ENCODE measurements at regions not wholly inside any gene's neighbourhood (a gene's known extent, or its start where the extent isn't known, plus 50 kb on each side); places are given as distances from the start of the nearest gene placed in this dataset.

GRCh38 chr6:133629970-133630369 is 258.9 kb upstream of the TCF21 start:
- no peak for DNase-seq (ENCODE audit: low read depth, low spot score)
- Histone ChIP-seq H2AFZ (ENCODE audit: low read depth, low read length) (no peak overlapping the region), H3K9me1 (replicated peaks; ENCODE audit: control insufficient read depth, extremely low read depth, insufficient read depth, low read length) (no peaks in the 10 kb centered on the region), H3K79me2 (ENCODE audit: control insufficient read depth, insufficient read depth, low read length) (no peaks in the 10 kb centered on the region), H3K4me2 (ENCODE audit: insufficient read depth, low read length) (no peak overlapping the region), H3K9ac (replicated peaks; ENCODE audit: extremely low read depth, insufficient read depth, low read length) (no peak overlapping the region), H3K27ac (ENCODE audit: insufficient read depth, low read depth, low read length) (no peak overlapping the region), H3K4me3 (replicated peaks in 1 of 3; ENCODE audit: insufficient read depth in 1 of 3, low read depth in 1 of 3, low read length in 3 of 3) (no peak overlapping the region), H3K4me1 (ENCODE audit: control insufficient read depth, extremely low read depth, insufficient read depth, low read length) (no peaks in the 10 kb centered on the region), H3K9me3 (replicated peaks; ENCODE audit: control insufficient read depth, insufficient read depth, low read length) (no peaks in the 10 kb centered on the region), H4K20me1 (replicated peaks; ENCODE audit: control insufficient read depth, extremely low read depth, insufficient read depth, low read length) (no peaks in the 10 kb centered on the region), H3K36me3 (ENCODE audit: control insufficient read depth in 2 of 2, extremely low read depth in 1 of 2, insufficient read depth in 2 of 2, low read length in 2 of 2) (no peaks in the 10 kb centered on the region), H3K27me3 (ENCODE audit: control insufficient read depth in 2 of 2, insufficient read depth in 2 of 2, low read length in 2 of 2) (peaks cover 0 to 2% of the 10 kb centered on the region in 2 experiments)
- TF ChIP-seq POLR2A (IDR thresholded peaks at IDR 0.05; ENCODE audit: low read depth, low read length), result no peak
- intact Hi-C loops (cut with micrococcal nuclease), result no loop called here
- no peak for FAIRE-seq
- CTCF ChIA-PET, result no interaction called here
- POLR2A ChIA-PET, result no interaction called here
- dilution Hi-C loops (cut with MboI; ENCODE audit: extremely low pct_ligation_motif_present, low sequenced_read_pairs), result no loop called here
- BruUV-seq (replicated peaks), result no TSS peak

- no peak overlapping the region for H2AFZ ChIP-seq (ENCODE audit: low read depth, low read length)
Observed at GRCh38 chr6:133630651-133631050, 258.3 kb upstream of the TCF21 start.

More at GRCh38 chr6:133630651-133631050, 258.3 kb upstream of the TCF21 start:
- Histone ChIP-seq H3K9me3 (replicated peaks; ENCODE audit: control insufficient read depth, insufficient read depth, low read length) (no peaks in the 10 kb centered on the region), H3K27me3 (ENCODE audit: control insufficient read depth in 2 of 2, insufficient read depth in 2 of 2, low read length in 2 of 2) (peaks cover 0 to 2% of the 10 kb centered on the region in 2 experiments), H3K36me3 (ENCODE audit: control insufficient read depth in 2 of 2, extremely low read depth in 1 of 2, insufficient read depth in 2 of 2, low read length in 2 of 2) (no peaks in the 10 kb centered on the region), H3K9ac (replicated peaks; ENCODE audit: extremely low read depth, insufficient read depth, low read length) (no peak overlapping the region), H3K9me1 (replicated peaks; ENCODE audit: control insufficient read depth, extremely low read depth, insufficient read depth, low read length) (no peaks in the 10 kb centered on the region), H3K4me2 (ENCODE audit: insufficient read depth, low read length) (no peak overlapping the region), H3K4me3 (replicated peaks in 1 of 3; ENCODE audit: insufficient read depth in 1 of 3, low read depth in 1 of 3, low read length in 3 of 3) (no peak overlapping the region), H3K79me2 (ENCODE audit: control insufficient read depth, insufficient read depth, low read length) (no peaks in the 10 kb centered on the region), H3K4me1 (ENCODE audit: control insufficient read depth, extremely low read depth, insufficient read depth, low read length) (no peaks in the 10 kb centered on the region), H3K27ac (ENCODE audit: insufficient read depth, low read depth, low read length) (no peak overlapping the region), H4K20me1 (replicated peaks; ENCODE audit: control insufficient read depth, extremely low read depth, insufficient read depth, low read length) (no peaks in the 10 kb centered on the region)
- no peak for DNase-seq (ENCODE audit: low read depth, low spot score)
- intact Hi-C loops (cut with micrococcal nuclease) (no loop called here), dilution Hi-C loops (cut with MboI; ENCODE audit: extremely low pct_ligation_motif_present, low sequenced_read_pairs) (no loop called here)
- BruUV-seq (replicated peaks), result no TSS peak
- CTCF ChIA-PET, result no interaction called here
- no peak for FAIRE-seq
- no peak for TF ChIP-seq POLR2AphosphoS5 (IDR thresholded peaks at IDR 0.05; ENCODE audit: insufficient read depth, low read depth, low read length)
- TF ChIP-seq POLR2A (IDR thresholded peaks at IDR 0.05; ENCODE audit: low read depth, low read length), result no peak
- no peak for TF ChIP-seq MYC (IDR thresholded peaks at IDR 0.05; ENCODE audit: low read depth, low read length)
- TF ChIP-seq CTCF (IDR thresholded peaks at IDR 0.05; ENCODE audit: extremely low read depth in 1 of 2, insufficient read depth in 1 of 2, low read depth in 1 of 2, low read length in 2 of 2), result no peak
- no peak for TF ChIP-seq FOS (IDR thresholded peaks at IDR 0.05; ENCODE audit: borderline replicate concordance, insufficient read depth, low read length)
- TF ChIP-seq EZH2 (IDR thresholded peaks at IDR 0.05; ENCODE audit: borderline replicate concordance, low read depth, low read length, severe bottlenecking), result no peak
- TF ChIP-seq MAX (IDR thresholded peaks at IDR 0.05; ENCODE audit: insufficient read depth, insufficient read length), result no peak
- no peak for TF ChIP-seq GATA2 (IDR thresholded peaks at IDR 0.05; ENCODE audit: insufficient read depth, insufficient read length, low read depth, low read length)
- POLR2A ChIA-PET, result no interaction called here
